ENCODE measurements at regions not wholly inside any gene's neighbourhood (a gene's known extent, or its start where the extent isn't known, plus 50 kb on each side); places are given as distances from the start of the nearest gene placed in this dataset.

GRCh38 chr2:67564626-67565025 is 167.5 kb downstream of the ETAA1 start:
- Mint-ChIP-seq H3K27me3 (ENCODE audit: low read depth) (peaks cover 2% of the 10 kb centered on the region), H3K27ac (ENCODE audit: unreplicated experiment) (no peak overlapping the region), H3K4me3 (no peak overlapping the region), H3K4me1 (peaks cover 7% of the 10 kb centered on the region), H3K36me3 (ENCODE audit: low read depth) (no peaks in the 10 kb centered on the region), H3K9me3 (no peaks in the 10 kb centered on the region)
- DNase-seq (ENCODE audit: low read depth, low spot score): no peak
- no peak for TF ChIP-seq CTCF (conservative IDR thresholded peaks at IDR 0.05)

GRCh38 chr2:67565262-67565661 is 168.1 kb downstream of the ETAA1 start:
- no peak overlapping the region for H3K4me3 Mint-ChIP-seq
- H3K36me3 Mint-ChIP-seq (ENCODE audit: low read depth): no peaks in the 10 kb centered on the region
- peaks cover 2% of the 10 kb centered on the region for H3K27me3 Mint-ChIP-seq (ENCODE audit: low read depth)
- DNase-seq (ENCODE audit: low read depth, low spot score): no peak
- H3K27ac Mint-ChIP-seq (ENCODE audit: unreplicated experiment): no peak overlapping the region
- peaks cover 7% of the 10 kb centered on the region for H3K4me1 Mint-ChIP-seq
- no peak for TF ChIP-seq CTCF (conservative IDR thresholded peaks at IDR 0.05)
- H3K9me3 Mint-ChIP-seq: no peaks in the 10 kb centered on the region

- H3K9me3 Mint-ChIP-seq: no peaks in the 10 kb centered on the region
- H3K27me3 Mint-ChIP-seq (ENCODE audit: low read depth): peaks cover 2% of the 10 kb centered on the region
- no peaks in the 10 kb centered on the region for H3K36me3 Mint-ChIP-seq (ENCODE audit: low read depth)
- TF ChIP-seq CTCF (conservative IDR thresholded peaks at IDR 0.05): no peak
- no peak for DNase-seq (ENCODE audit: low read depth, low spot score)
- H3K4me1 Mint-ChIP-seq: peaks cover 7% of the 10 kb centered on the region
- no peak overlapping the region for H3K4me3 Mint-ChIP-seq
- no peak overlapping the region for H3K27ac Mint-ChIP-seq (ENCODE audit: unreplicated experiment)
These were observed 168.6 kb downstream of the ETAA1 start for GRCh38 chr2:67565761-67566160.

GRCh38 chr2:67566285-67566684 is 169.2 kb downstream of the ETAA1 start:
- no peak overlapping the region for H3K27ac Mint-ChIP-seq (ENCODE audit: unreplicated experiment)
- no peaks in the 10 kb centered on the region for H3K36me3 Mint-ChIP-seq (ENCODE audit: low read depth)
- H3K4me3 Mint-ChIP-seq: no peak overlapping the region
- peaks cover 2% of the 10 kb centered on the region for H3K27me3 Mint-ChIP-seq (ENCODE audit: low read depth)
- no peak for DNase-seq (ENCODE audit: low read depth, low spot score)
- H3K9me3 Mint-ChIP-seq: no peaks in the 10 kb centered on the region
- no peak for TF ChIP-seq CTCF (conservative IDR thresholded peaks at IDR 0.05)
- peaks cover 5% of the 10 kb centered on the region for H3K4me1 Mint-ChIP-seq

- H3K4me3 Mint-ChIP-seq: no peak overlapping the region
- no peaks in the 10 kb centered on the region for H3K4me1 Mint-ChIP-seq
- H3K9me3 Mint-ChIP-seq: no peaks in the 10 kb centered on the region
- no peak for TF ChIP-seq CTCF (conservative IDR thresholded peaks at IDR 0.05)
- H3K27ac Mint-ChIP-seq (ENCODE audit: unreplicated experiment): no peak overlapping the region
- DNase-seq (ENCODE audit: low read depth, low spot score): no peak
- peaks cover 2% of the 10 kb centered on the region for H3K27me3 Mint-ChIP-seq (ENCODE audit: low read depth)
- no peaks in the 10 kb centered on the region for H3K36me3 Mint-ChIP-seq (ENCODE audit: low read depth)
These were observed 170.0 kb downstream of the ETAA1 start for GRCh38 chr2:67566958-67567635.
